CD4-positive, alpha-beta T cell (primary cell): ENCODE measurements at regions not wholly inside any gene's neighbourhood (a gene's known extent, or its start where the extent isn't known, plus 50 kb on each side); places are given as distances from the start of the nearest gene placed in this dataset.

ENCODE experiments used
- ATAC-seq: fragments of 200-7000 bp; cut with Tn5 transposase; one replicate; pipeline ENCODE4 v1.10.0; 2022; ENCODE audit warnings: mild to moderate bottlenecking; ENCODE audit not compliant: poor library complexity
- CTCF ChIA-PET: fragments of 350-600 bp; sonication (Branson Sonifier 250); formaldehyde crosslinking; loops from one replicate; lab custom pipeline; 2021; ENCODE audit warnings: antibody characterized with exemption, inconsistent platforms; lab: Charles Lee
- POLR2A ChIA-PET: fragments of 350-600 bp; sonication (Branson Sonifier 250); formaldehyde crosslinking; loops from one replicate; lab custom pipeline; 2021; ENCODE audit warnings: antibody characterized with exemption, inconsistent platforms; lab: Charles Lee
- DNase-seq, 14 experiments: peaks; one replicate each; pipeline ENCODE4 v3.0.0-alpha.2; 2013 to 2020; ENCODE audit warnings: mixed read lengths in 2 of 14
- H3K27ac ChIP-seq, 2 donors: one replicate each; pipeline versions ENCODE4 v1.5.1 to v1.7.0; 2013; ENCODE audit warnings: low read length in 2 of 2, low read depth in 1 of 2, mild to moderate bottlenecking in 1 of 2
- H3K27me3 ChIP-seq, 2 experiments: 1 replicate in 1 of 2; 2 replicates in 1 of 2; pipeline versions ENCODE4 v1.6.1 to v1.7.0; 2013; ENCODE audit warnings: low read length in 2 of 2, control low read depth in 1 of 2, mild to moderate bottlenecking in 1 of 2, moderate library complexity in 1 of 2; ENCODE audit not compliant: insufficient read depth in 2 of 2, control insufficient read depth in 1 of 2
- H3K36me3 ChIP-seq: one replicate; pipeline ENCODE4 v1.6.1; 2013; ENCODE audit warnings: low read length, control low read depth; ENCODE audit not compliant: insufficient read depth
- H3K4me1 ChIP-seq: one replicate; pipeline ENCODE4 v1.6.1; 2013; ENCODE audit warnings: low read length, control low read depth; ENCODE audit not compliant: insufficient read depth
- H3K4me3 ChIP-seq: one replicate; pipeline ENCODE4 v1.5.1; 2013; ENCODE audit warnings: mild to moderate bottlenecking, low read length, moderate library complexity
- H3K9me3 ChIP-seq, 2 experiments: 1 replicate in 1 of 2; 2 replicates in 1 of 2; pipeline versions ENCODE4 v1.6.1 to v1.7.0; 2013; ENCODE audit warnings: low read length in 2 of 2, mild to moderate bottlenecking in 2 of 2, control low read depth in 1 of 2, moderate library complexity in 1 of 2; ENCODE audit not compliant: control insufficient read depth in 1 of 2, insufficient read depth in 1 of 2
- H3K27ac Mint-ChIP-seq: one replicate; pipeline ENCODE4 v1.8.0; 2020; ENCODE audit warnings: mixed read lengths
- H3K27me3 Mint-ChIP-seq: one replicate; pipeline ENCODE4 v1.8.0; 2021; ENCODE audit warnings: mixed read lengths
- H3K36me3 Mint-ChIP-seq: one replicate; pipeline ENCODE4 v1.8.0; 2021; ENCODE audit warnings: low read depth, mixed read lengths
- H3K4me1 Mint-ChIP-seq: one replicate; pipeline ENCODE4 v1.8.0; 2021; ENCODE audit warnings: low read depth, mixed read lengths
- H3K4me3 Mint-ChIP-seq: one replicate; pipeline ENCODE4 v1.8.0; 2020; ENCODE audit warnings: mild to moderate bottlenecking, mixed read lengths
- H3K9me3 Mint-ChIP-seq: one replicate; pipeline ENCODE4 v1.8.0; 2020; ENCODE audit warnings: mixed read lengths
- CTCF ChIP-seq: fragments of 200-600 bp; IDR thresholded peaks from one replicate; pipeline ENCODE4 v1.8.0; 2022; ENCODE audit warnings: antibody characterized with exemption, mild to moderate bottlenecking
- intact Hi-C, 2 experiments: fragments of 100-400 bp; cut with DNase I in 1 of 2; cut with micrococcal nuclease in 1 of 2; formaldehyde crosslinking; loops; one replicate each; pipeline versions ENCODE4 v1.15.1 to v1.9.0; 2023 to 2025; cut with DNase I, micrococcal nuclease

GRCh38 chr21:20259031-20259867 lies 739.0 kb upstream of the NCAM2 start:
- Histone ChIP-seq H3K9me3 (peaks cover 0 to 10% of the 10 kb centered on the region in 2 experiments), H3K27me3 (no peaks in the 10 kb centered on the region), H3K4me1 (no peaks in the 10 kb centered on the region), H3K36me3 (no peaks in the 10 kb centered on the region), H3K4me3 (no peak overlapping the region), H3K27ac (no peak overlapping the region)
- POLR2A ChIA-PET: no interaction called here
- ATAC-seq (no peak), DNase-seq (no peak)
- Mint-ChIP-seq H3K4me1 (no peaks in the 10 kb centered on the region), H3K4me3 (no peak overlapping the region), H3K36me3 (no peaks in the 10 kb centered on the region), H3K27ac (no peak overlapping the region), H3K27me3 (no peaks in the 10 kb centered on the region), H3K9me3 (peaks cover 4% of the 10 kb centered on the region)
- intact Hi-C loops: no loop called here
- no peak for TF ChIP-seq CTCF
- CTCF ChIA-PET: no interaction called here

DNA sequence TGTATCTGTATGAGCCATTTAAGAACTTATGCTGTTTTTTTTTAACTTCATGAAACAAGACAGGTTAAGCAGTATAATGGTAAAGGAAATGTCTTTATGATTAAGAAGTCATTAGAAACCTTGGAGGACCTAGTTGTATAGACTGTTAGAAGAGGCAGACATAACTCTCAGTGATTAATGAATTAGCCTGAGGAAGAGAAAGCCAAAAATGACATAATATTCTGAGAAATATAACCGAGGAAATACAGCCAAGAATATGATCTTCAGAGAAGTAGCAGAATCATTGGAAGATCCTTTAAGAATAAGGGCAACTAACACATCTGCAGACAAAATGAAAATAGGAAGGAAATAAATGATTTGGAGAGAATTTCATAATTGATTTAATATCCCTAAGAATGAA lies 738.1 kb upstream of the NCAM2 start:
- Histone ChIP-seq H3K9me3 (peaks cover 0 to 15% of the 10 kb centered on the region in 2 experiments), H3K27ac (no peak overlapping the region), H3K36me3 (no peaks in the 10 kb centered on the region), H3K4me3 (no peak overlapping the region), H3K27me3 (no peaks in the 10 kb centered on the region), H3K4me1 (no peaks in the 10 kb centered on the region)
- ChIA-PET CTCF (no interaction called here), POLR2A (no interaction called here)
- Mint-ChIP-seq H3K27ac (no peak overlapping the region), H3K4me1 (no peaks in the 10 kb centered on the region), H3K4me3 (no peak overlapping the region), H3K27me3 (no peaks in the 10 kb centered on the region), H3K9me3 (peaks cover 4% of the 10 kb centered on the region), H3K36me3 (no peaks in the 10 kb centered on the region)
- DNase-seq (no peak), ATAC-seq (no peak)
- intact Hi-C loops: no loop called here
- TF ChIP-seq CTCF: no peak

- Mint-ChIP-seq H3K9me3 (peaks cover 4% of the 10 kb centered on the region), H3K4me1 (no peaks in the 10 kb centered on the region), H3K27me3 (no peaks in the 10 kb centered on the region), H3K27ac (no peak overlapping the region), H3K36me3 (no peaks in the 10 kb centered on the region), H3K4me3 (no peak overlapping the region)
- Histone ChIP-seq H3K4me1 (no peaks in the 10 kb centered on the region), H3K27ac (no peak overlapping the region), H3K4me3 (no peak overlapping the region), H3K9me3 (peaks cover 0 to 15% of the 10 kb centered on the region in 2 experiments), H3K27me3 (no peaks in the 10 kb centered on the region), H3K36me3 (no peaks in the 10 kb centered on the region)
- ChIA-PET POLR2A (no interaction called here), CTCF (no interaction called here)
- intact Hi-C loops: no loop called here
- DNase-seq (no peak), ATAC-seq (no peak)
- no peak for TF ChIP-seq CTCF
These were observed 736.8 kb upstream of the NCAM2 start for GRCh38 chr21:20261364-20261763.
